NCI-H2227 (cell line): ENCODE measurements at regions not wholly inside any gene's neighbourhood (a gene's known extent, or its start where the extent isn't known, plus 50 kb on each side); places are given as distances from the start of the nearest gene placed in this dataset.
"Not testable (repeated sequence)": the region's sequence is repeated elsewhere in the genome, so short reads cannot be mapped to it uniquely, and the experiment has no call there.

Experiments used
- DNase-seq: peaks from one replicate; lab custom pipeline; 2025; ENCODE audit not compliant: unreplicated experiment; lab: John Stamatoyannopoulos, UW

DNA sequence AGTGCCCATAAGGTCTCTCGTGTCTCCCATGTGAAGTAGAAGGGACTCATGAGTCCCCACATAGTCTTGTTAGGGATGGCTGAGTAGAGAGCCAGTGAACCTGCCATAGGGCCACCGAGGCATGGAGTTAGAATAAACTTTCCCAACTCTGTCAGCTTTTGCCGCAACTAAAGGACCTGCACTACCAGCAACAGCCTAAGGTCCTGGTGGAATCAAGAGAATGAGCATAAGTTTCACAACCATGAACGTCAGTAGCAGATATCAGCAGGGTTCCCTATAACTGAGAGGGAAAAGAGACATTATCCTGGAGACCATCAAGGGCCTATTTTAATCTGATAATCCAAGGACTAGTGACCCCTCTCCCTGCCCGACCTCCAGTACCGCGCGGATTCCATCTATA lies 60.3 kb upstream of the FNDC3B start:
- DNase-seq: no peak

DNA sequence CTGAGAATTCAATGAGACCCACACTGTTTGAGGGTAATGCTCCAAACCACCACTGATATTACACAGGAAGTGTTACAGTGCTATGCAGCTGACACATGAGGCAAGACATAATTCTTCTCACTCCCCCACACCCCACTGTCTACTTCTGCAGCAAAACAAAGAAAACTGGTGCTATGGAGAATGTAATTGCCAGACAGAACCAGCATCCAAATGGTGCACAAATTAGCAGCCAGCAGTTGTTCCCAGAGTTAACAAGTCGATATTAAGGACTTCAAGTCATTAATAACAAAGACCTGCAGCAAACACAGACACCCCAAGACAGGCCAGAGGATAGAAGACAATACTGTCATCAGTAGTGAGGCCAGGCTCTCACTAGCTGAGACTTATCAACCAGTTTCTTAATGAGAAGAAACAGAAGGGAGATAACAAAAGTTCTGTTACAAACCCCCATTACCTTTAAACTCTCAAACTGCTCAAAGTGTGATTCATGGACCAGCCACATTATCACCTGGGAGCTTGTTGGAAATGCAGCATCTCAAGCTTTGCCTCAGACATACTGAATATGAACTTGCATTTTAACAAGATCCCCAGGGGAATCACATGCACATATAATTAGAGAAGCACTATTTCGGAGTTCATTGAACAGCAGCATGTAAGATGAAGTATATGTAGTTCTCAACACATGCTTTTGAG lies 58.7 kb upstream of the FNDC3B start:
- DNase-seq: no peak

DNA sequence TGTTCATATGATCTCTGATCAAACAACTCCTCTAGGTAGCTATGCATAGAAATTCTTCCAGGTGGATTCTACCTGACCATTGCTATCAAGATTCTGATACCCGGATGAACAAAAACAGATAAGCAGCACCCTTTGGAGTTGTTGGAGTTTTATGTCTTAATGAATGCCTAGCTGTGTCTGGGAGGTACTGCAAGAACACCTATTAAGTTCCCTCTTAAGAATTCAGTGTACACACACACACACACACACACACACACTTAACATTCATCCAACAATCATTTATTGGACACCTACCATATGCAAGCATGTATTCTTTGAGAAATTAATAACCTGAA lies 58.1 kb upstream of the FNDC3B start:
- DNase-seq: no peak

DNA sequence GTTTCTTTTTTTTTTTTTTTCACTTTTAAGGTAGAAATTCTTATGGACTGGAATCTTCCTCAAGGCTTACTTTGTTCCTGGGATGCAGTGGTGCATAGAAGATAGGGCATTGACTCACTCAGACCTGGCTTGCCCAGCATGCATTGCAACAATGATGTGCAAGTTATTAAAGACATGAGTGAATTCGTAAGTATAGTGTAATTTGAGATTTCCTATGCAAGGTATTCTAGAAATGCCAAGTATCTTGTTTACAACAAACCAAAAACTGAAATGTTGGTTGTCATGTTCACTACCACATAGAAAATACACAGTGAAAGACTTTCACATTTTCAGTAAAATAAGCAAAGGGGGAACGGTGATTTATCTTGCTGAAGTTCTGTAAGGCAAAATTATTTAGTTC lies 56.5 kb upstream of the FNDC3B start:
- peak; percentile 59 for DNase-seq

DNA sequence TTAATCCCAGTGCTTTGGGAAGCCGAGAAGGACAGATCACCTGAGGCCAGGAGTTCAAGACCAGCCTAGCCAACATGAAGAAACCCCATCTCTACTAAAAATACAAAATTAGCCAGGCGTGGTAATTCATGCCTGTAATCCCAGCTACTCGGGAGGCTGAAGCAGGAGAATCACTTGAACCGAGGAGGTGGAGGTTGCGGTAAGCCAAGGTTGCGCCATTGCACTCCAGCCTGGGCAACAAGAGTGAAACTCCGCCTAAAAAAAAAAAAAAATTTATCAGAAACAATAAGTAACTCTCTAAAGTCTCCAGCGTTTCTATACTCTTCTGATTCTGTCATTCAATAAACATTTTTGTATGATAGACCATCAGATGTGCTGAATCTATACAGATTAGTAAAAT lies 55.7 kb upstream of the FNDC3B start:
- DNase-seq: not testable (repeated sequence)

DNA sequence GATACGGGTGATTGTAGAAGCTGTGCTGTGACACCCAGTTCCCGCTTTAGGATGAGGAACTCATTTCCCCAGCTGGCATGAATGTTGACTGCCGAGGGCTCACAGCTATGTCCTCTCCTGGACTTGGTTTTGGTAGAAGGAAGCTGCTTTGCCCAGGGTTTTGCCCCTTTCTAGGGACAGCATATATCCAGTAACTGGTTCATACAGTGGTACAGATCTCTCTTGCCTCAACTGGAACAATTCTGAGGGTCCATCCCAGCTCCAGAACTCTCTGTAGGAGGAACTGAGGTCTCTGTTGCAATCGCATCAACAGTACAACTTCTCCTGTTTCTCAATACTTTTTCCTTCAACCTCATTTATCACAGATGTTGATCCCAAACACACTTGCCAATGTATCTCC lies 54.5 kb upstream of the FNDC3B start:
- no peak for DNase-seq

DNA sequence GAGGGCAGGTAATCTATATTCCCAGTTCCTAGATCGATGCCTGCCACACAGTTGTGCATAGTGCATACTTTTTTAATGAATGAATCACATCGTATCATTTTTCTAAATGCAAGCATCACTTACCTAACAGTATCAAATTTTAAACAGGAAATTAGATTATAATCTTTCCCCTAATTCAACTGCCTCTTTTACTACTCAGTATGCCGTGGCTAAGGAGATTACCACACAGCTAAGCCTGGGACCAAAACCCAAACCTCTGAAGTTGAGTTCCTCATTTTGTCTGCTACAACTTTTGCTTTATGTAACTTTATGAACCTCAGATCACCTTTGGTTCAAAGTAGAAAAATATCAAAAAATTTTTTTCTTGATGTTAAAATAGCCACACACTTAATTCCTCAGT lies 53.2 kb upstream of the FNDC3B start:
- no peak for DNase-seq

DNA sequence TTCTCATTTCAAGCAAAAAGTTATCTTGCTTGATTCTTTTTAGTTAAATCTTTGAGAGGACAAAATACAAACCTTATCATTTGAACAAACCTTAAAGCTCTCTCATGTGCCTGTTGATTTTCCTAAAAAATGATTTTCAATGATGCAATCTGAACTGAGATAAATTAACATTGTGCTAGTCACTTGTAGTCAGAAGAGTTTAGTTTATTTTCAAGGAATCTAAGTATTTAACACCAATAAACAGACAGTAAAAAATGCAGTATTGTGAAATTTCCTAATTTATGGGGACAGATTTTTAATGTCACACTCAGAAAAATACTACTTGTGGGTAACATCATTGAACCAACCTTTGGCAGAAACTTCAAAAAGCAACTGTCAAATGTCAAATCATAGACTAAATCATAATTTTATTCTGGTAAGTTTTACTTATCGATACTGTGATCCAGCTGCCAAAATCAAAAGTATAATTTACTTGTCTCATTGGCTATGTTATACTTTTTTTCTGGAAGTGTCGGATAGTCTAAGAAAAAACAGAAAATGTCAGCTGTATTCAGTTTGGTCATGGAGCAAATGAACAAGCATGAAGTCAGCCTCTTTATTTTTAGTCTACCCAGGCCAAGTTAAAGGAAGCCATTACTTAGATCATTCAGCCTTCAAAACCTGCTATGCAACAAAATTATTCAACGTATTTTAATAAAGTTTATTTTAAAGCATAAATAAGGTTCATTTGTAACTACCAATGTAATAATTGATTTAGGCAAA lies 52.4 kb upstream of the FNDC3B start:
- no peak for DNase-seq
